Suprapubic skin (tissue), 4 donors: ENCODE measurements at regions not wholly inside any gene's neighbourhood (a gene's known extent, or its start where the extent isn't known, plus 50 kb on each side); places are given as distances from the start of the nearest gene placed in this dataset.

ENCODE experiments used
- DNase-seq, 2 donors: peaks; one replicate each; pipeline ENCODE4 v3.0.0-alpha.2; 2019; ENCODE audit warnings: low spot score in 2 of 2
- H3K27ac ChIP-seq: fragments of 200-600 bp; sonication (generic); one replicate; pipeline ENCODE4 v1.5.1; 2019
- H3K27me3 ChIP-seq: fragments of 200-600 bp; sonication (generic); one replicate; pipeline ENCODE4 v1.5.1; 2019
- H3K36me3 ChIP-seq: fragments of 200-600 bp; sonication (generic); one replicate; pipeline ENCODE4 v1.5.1; 2019
- H3K4me1 ChIP-seq: fragments of 200-600 bp; sonication (generic); one replicate; pipeline ENCODE4 v1.5.1; 2019
- H3K4me3 ChIP-seq: fragments of 200-600 bp; sonication (generic); one replicate; pipeline ENCODE4 v1.5.1; 2019; ENCODE audit warnings: mild to moderate bottlenecking
- H3K9me3 ChIP-seq: fragments of 200-600 bp; sonication (generic); one replicate; pipeline ENCODE4 v1.5.1; 2019
- CTCF ChIP-seq, 2 donors: fragments of 200-600 bp in 1 of 2; fragments of 450-650 bp in 1 of 2; sonication (generic) in 1 of 2; IDR thresholded peaks; one replicate each; pipeline ENCODE4 v1.5.1; 2016 to 2019; ENCODE audit warnings: antibody characterized with exemption in 2 of 2, mild to moderate bottlenecking in 1 of 2, moderate library complexity in 1 of 2
- EP300 ChIP-seq: sonication (generic); formaldehyde crosslinking; IDR thresholded peaks from one replicate; pipeline ENCODE4 v1.6.1; 2017; ENCODE audit warnings: antibody characterized with exemption
- POLR2A ChIP-seq, 2 donors: fragments of 450-650 bp; IDR thresholded peaks; one replicate each; pipeline ENCODE4 v1.6.1; 2017; ENCODE audit warnings: antibody characterized with exemption in 2 of 2, mild to moderate bottlenecking in 2 of 2, moderate library complexity in 2 of 2
- POLR2AphosphoS5 ChIP-seq, 3 donors: sonication (generic); formaldehyde crosslinking; IDR thresholded peaks; one replicate each; pipeline ENCODE4 v1.6.1; 2017; ENCODE audit warnings: antibody characterized with exemption in 3 of 3
- WGBS: methylation state at CpG from one replicate; pipeline ENCODE4 v1.1.5; 2018; 5-methylcytosine and 5-hydroxymethylcytosine counted together

GRCh38 chr11:64503186-64503753 lies 52.5 kb upstream of the SLC22A11 start:
- WGBS = 77% methylated on average over 5 of the region's 5 CpGs
- H3K36me3 ChIP-seq = no peaks in the 10 kb centered on the region
- no peak for TF ChIP-seq POLR2AphosphoS5 (IDR thresholded peaks at IDR 0.05)
- TF ChIP-seq EP300 = no peak
- TF ChIP-seq POLR2A (IDR thresholded peaks at IDR 0.05) = no peak
- TF ChIP-seq CTCF (IDR thresholded peaks at IDR 0.05) = no peak
- no peak overlapping the region for H3K4me3 ChIP-seq
- H3K27ac ChIP-seq = no peak overlapping the region
- peaks cover 40% of the 10 kb centered on the region for H3K27me3 ChIP-seq
- peak in 1 of 2 donors; percentile 25 for DNase-seq
- no peaks in the 10 kb centered on the region for H3K9me3 ChIP-seq
- H3K4me1 ChIP-seq = no peaks in the 10 kb centered on the region

GRCh38 chr11:64504999-64505398 lies 50.7 kb upstream of the SLC22A11 start:
- TF ChIP-seq POLR2A (IDR thresholded peaks at IDR 0.05) (no peak), EP300 (no peak), POLR2AphosphoS5 (IDR thresholded peaks at IDR 0.05) (no peak), CTCF (IDR thresholded peaks at IDR 0.05) (no peak)
- H3K27me3 ChIP-seq = peaks cover 29% of the 10 kb centered on the region
- H3K4me3 ChIP-seq = no peak overlapping the region
- H3K27ac ChIP-seq = no peak overlapping the region
- peak in 1 of 2 donors; percentile 18 for DNase-seq
- no peaks in the 10 kb centered on the region for H3K9me3 ChIP-seq
- H3K36me3 ChIP-seq = no peaks in the 10 kb centered on the region
- H3K4me1 ChIP-seq = no peaks in the 10 kb centered on the region
- 91% methylated on average over 4 of the region's 5 CpGs for WGBS
